Large intestine (tissue), 3 donors: ENCODE measurements at regions not wholly inside any gene's neighbourhood (a gene's known extent, or its start where the extent isn't known, plus 50 kb on each side); places are given as distances from the start of the nearest gene placed in this dataset.

Source experiments
- DNase-seq, 2 donors: peaks; one replicate each; pipeline versions ENCODE4 v3.0.0 to v3.0.0-alpha.2; 2013
- H3K27ac ChIP-seq: one replicate; pipeline ENCODE4 v1.5.1; 2013; ENCODE audit warnings: low read length
- H3K27me3 ChIP-seq: 2 replicates; pipeline ENCODE4 v1.6.1; 2013; ENCODE audit warnings: low read length; ENCODE audit not compliant: control insufficient read depth, insufficient read depth
- H3K36me3 ChIP-seq: 2 replicates; pipeline ENCODE4 v1.6.1; 2013; ENCODE audit warnings: low read length; ENCODE audit not compliant: control insufficient read depth, insufficient read depth
- H3K4me1 ChIP-seq: one replicate; pipeline ENCODE4 v1.6.1; 2013; ENCODE audit warnings: low read length; ENCODE audit not compliant: control insufficient read depth, insufficient read depth
- H3K4me3 ChIP-seq: one replicate; pipeline ENCODE4 v1.5.1; 2013; ENCODE audit warnings: low read length
- H3K9me3 ChIP-seq: one replicate; pipeline ENCODE4 v1.6.1; 2013; ENCODE audit warnings: mild to moderate bottlenecking, low read depth, low read length, moderate library complexity; ENCODE audit not compliant: control insufficient read depth
- WGBS: methylation state at CpG from one replicate; pipeline ENCODE4 v1.1.5; 2013; ENCODE audit warnings: low lambda C conversion rate; ENCODE audit not compliant: insufficient coverage; 5-methylcytosine and 5-hydroxymethylcytosine counted together

DNA sequence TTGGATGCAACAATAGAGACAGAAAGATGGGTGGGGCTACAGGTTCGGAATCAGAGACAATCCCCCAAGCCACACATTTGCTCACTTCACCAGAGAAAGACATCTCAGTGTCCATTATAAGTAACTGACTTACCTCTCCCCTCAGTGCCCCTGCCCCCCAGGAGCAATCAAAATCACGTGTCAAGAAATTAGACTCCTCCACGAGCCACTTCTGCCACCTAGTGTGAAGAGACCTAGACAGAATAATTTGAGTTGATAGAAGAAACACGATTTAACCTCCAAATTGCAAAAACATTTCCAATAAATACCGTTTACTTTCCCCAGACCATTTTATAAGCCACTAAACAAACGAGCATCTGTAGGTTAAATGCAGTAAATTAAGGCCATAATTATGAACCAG, 123.2 kb downstream of the SLC30A10 start:
- 20% methylated on average over 2 of the region's 6 CpGs for WGBS

DNA sequence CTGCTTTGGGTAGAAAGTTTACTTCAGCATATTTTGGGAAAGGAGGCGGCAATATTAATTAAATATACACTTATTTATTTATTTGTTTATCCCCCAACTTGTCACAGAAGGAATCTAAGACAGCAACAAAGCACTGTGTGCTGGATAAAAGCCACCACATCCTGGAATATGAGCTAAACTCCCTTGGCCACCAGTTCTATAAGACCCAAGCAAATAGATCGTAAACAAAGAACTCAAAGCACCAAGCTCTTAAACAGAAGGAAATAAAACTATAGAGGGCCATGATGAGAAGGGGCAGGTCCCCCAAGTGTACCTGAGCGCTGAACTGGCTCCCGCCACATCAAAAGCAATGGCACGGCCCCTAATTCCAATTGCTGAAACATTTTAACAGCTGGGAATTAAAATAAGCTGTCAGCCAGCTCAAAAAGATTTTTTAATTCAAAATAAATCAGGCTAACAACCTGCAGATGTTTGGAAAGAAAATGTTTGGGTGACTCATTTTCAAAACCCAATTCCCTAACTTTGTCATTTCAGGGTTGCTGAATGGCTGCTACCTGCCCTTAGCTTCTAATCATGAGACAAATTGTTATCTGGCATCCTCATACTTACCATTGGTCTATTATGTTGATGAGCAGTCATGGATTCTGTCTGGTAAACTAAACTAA, 127.1 kb downstream of the SLC30A10 start:
- no peak for DNase-seq
- H3K4me1 ChIP-seq = no peaks in the 10 kb centered on the region
- H3K27me3 ChIP-seq = no peaks in the 10 kb centered on the region
- no peak overlapping the region for H3K4me3 ChIP-seq
- H3K36me3 ChIP-seq = no peaks in the 10 kb centered on the region
- WGBS = no CpG with 5 or more reads among the region's 5 CpGs
- no peak overlapping the region for H3K27ac ChIP-seq
- no peaks in the 10 kb centered on the region for H3K9me3 ChIP-seq

More for the DNA sequence above, 123.2 kb downstream of the SLC30A10 start:
- Histone ChIP-seq H3K36me3 (no peaks in the 10 kb centered on the region), H3K27ac (no peak overlapping the region), H3K9me3 (no peaks in the 10 kb centered on the region), H3K27me3 (peaks cover 3% of the 10 kb centered on the region), H3K4me3 (no peak overlapping the region), H3K4me1 (no peaks in the 10 kb centered on the region)
- no peak for DNase-seq

GRCh38 chr1:219798283-219799030, 129.9 kb downstream of the SLC30A10 start:
- Histone ChIP-seq H3K4me1 (no peaks in the 10 kb centered on the region), H3K27me3 (no peaks in the 10 kb centered on the region), H3K36me3 (no peaks in the 10 kb centered on the region), H3K9me3 (no peaks in the 10 kb centered on the region), H3K27ac (no peak overlapping the region), H3K4me3 (no peak overlapping the region)
- no peak for DNase-seq
- WGBS = 100% methylated on average over 1 of the region's 3 CpGs

GRCh38 chr1:219797683-219798082, 130.7 kb downstream of the SLC30A10 start:
- no peaks in the 10 kb centered on the region for H3K4me1 ChIP-seq
- H3K9me3 ChIP-seq = no peaks in the 10 kb centered on the region
- no peaks in the 10 kb centered on the region for H3K36me3 ChIP-seq
- DNase-seq = no peak
- no peaks in the 10 kb centered on the region for H3K27me3 ChIP-seq
- H3K4me3 ChIP-seq = no peak overlapping the region
- WGBS = no CpG with 5 or more reads among the region's 2 CpGs
- no peak overlapping the region for H3K27ac ChIP-seq

- Histone ChIP-seq H3K27me3 (no peaks in the 10 kb centered on the region), H3K4me1 (no peaks in the 10 kb centered on the region), H3K36me3 (no peaks in the 10 kb centered on the region), H3K9me3 (no peaks in the 10 kb centered on the region), H3K27ac (no peak overlapping the region), H3K4me3 (no peak overlapping the region)
- no peak for DNase-seq
Observed at GRCh38 chr1:219797009-219797408, 131.3 kb downstream of the SLC30A10 start.

- Histone ChIP-seq H3K9me3 (no peaks in the 10 kb centered on the region), H3K4me3 (no peak overlapping the region), H3K4me1 (no peaks in the 10 kb centered on the region), H3K27ac (no peak overlapping the region), H3K27me3 (no peaks in the 10 kb centered on the region), H3K36me3 (no peaks in the 10 kb centered on the region)
- DNase-seq = no peak
- whole genome bisulfite sequencing = no CpG with 5 or more reads among the region's 9 CpGs
Observed at GRCh38 chr1:219795363-219795917, 132.9 kb downstream of the SLC30A10 start.

DNA sequence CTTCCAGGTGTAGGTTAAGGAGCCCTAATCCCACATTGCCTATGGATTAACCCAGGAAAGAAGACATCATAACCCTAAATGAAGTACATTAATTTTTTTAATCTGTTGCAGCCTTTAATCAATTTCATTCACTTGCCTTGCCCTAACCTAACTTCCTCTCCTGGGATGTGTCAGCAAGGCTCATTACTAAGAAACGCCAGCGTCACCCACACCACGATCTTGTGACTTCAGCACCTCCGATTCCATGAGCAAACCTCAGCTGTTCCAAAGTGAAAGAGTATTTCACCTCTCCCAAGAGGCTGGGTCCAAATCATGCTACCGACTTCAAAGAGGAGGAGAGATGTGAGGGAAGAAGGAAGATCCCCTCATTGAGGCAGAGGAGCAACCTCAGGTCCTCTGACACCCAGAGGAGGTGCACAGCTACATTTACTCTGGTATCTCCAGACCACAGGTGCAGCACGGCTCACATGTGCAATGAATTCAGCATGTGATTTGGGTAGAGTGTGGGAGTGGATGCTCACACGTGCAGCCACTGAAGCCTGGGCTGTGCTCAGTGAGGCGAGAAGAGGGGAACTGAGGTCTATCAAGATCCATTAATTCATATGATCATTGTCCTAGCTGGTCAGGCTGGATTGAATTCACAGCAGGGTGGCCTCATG, 134.1 kb downstream of the SLC30A10 start:
- Histone ChIP-seq H3K27ac (no peak overlapping the region), H3K27me3 (no peaks in the 10 kb centered on the region), H3K4me3 (no peak overlapping the region), H3K4me1 (no peaks in the 10 kb centered on the region), H3K9me3 (no peaks in the 10 kb centered on the region), H3K36me3 (no peaks in the 10 kb centered on the region)
- 100% methylated on average over 2 of the region's 8 CpGs for WGBS
- DNase-seq = no peak

GRCh38 chr1:219792337-219793021, 135.9 kb downstream of the SLC30A10 start:
- no peak overlapping the region for H3K4me3 ChIP-seq
- DNase-seq = no peak
- H3K27ac ChIP-seq = no peak overlapping the region
- H3K27me3 ChIP-seq = no peaks in the 10 kb centered on the region
- WGBS = no CpG with 5 or more reads among the region's 3 CpGs
- H3K9me3 ChIP-seq = no peaks in the 10 kb centered on the region
- H3K36me3 ChIP-seq = no peaks in the 10 kb centered on the region
- no peaks in the 10 kb centered on the region for H3K4me1 ChIP-seq

DNA sequence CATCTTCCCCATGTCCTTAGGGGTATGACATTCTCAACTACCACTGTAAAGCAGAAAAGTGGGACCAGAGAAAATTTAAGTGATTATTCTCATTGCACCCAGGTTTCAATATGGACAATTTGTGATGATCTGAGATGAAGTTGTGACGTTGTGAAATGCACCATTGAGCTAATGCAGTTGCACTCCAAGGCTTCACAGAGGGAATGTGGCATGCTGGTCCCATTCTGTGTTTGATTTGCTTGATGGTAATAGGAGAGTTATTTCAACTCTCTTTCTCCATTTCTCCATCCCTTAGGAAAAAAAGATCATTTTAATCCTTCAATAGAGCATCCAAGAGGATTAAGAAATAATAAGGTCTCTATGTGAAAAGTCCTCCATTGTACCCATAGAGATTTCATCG, 136.6 kb downstream of the SLC30A10 start:
- H3K4me1 ChIP-seq = no peaks in the 10 kb centered on the region
- no CpG with 5 or more reads among the region's 2 CpGs for WGBS
- DNase-seq = no peak

More for the DNA sequence above, 136.6 kb downstream of the SLC30A10 start:
- H3K4me3 ChIP-seq = no peak overlapping the region
- no peak overlapping the region for H3K27ac ChIP-seq
- no peaks in the 10 kb centered on the region for H3K27me3 ChIP-seq
- H3K9me3 ChIP-seq = no peaks in the 10 kb centered on the region
- no peaks in the 10 kb centered on the region for H3K36me3 ChIP-seq
